ENCODE measurements at regions not wholly inside any gene's neighbourhood (a gene's known extent, or its start where the extent isn't known, plus 50 kb on each side); places are given as distances from the start of the nearest gene placed in this dataset.
A peak's percentile ranks its signal among the peaks of the same experiment; 100 is the strongest.

DNA sequence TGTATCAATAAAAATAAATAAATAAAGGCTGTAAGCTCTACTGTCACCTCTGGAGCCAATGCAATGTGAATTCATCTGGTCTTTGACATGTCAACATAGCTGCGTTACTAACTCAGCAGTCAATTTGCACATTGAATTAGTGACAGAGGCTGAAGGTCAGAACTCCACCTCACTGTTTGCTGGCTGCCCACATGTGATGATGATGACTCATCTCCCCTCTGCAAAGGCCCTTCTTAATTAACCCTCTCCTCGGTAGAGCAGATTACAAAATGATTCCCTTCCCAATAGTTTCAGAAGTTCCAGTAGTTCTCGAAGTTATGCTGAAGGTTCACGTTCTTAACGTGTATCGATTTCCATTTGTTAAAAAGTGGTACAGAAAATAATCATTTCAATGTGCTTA, 1626.0 kb upstream of the TENM3 start:
- no peak overlapping the region for H3K9ac ChIP-seq (ENCODE audit: insufficient read length)
- DNase-seq (ENCODE audit: low read depth, low spot score), result no peak
- no peaks in the 10 kb centered on the region for H3K36me3 ChIP-seq (ENCODE audit: insufficient read depth, low read length)
- TF ChIP-seq FOXP2 (optimal IDR thresholded peaks at IDR 0.05; ENCODE audit: control extremely low read depth, extremely low read length, insufficient read depth), result no peak
- TF ChIP-seq EZH2 (IDR thresholded peaks at IDR 0.05), result no peak
- no peak for TF ChIP-seq POLR2AphosphoS5 (IDR thresholded peaks at IDR 0.05; ENCODE audit: borderline replicate concordance, low read depth, low read length)
- no peak overlapping the region for H3K4me3 ChIP-seq
- H3K27ac ChIP-seq, result no peak overlapping the region
- H3K9me3 ChIP-seq (ENCODE audit: low read depth, low read length), result no peaks in the 10 kb centered on the region

DNA sequence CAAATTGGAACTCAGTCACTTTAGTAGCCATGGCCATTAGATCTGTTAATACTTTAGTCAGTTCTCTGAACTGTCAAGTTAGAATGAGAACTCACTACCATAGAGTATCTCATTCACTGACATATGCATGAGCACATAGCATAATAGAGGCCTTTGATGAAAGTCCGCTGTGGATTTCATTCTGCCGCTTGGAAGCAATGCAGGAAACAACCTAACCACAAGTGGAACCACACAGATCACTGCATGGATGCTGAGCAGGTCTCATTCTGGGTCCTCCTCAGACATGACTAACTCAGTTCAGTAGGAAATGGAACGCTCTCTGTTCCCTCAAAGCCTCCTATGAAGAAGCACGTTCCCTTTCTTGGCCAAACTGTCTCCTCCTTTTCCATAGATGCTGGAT, 1624.8 kb upstream of the TENM3 start:
- no peak overlapping the region for H3K4me3 ChIP-seq
- no peak overlapping the region for H3K27ac ChIP-seq
- no peak overlapping the region for H3K9ac ChIP-seq (ENCODE audit: insufficient read length)
- H3K36me3 ChIP-seq (ENCODE audit: insufficient read depth, low read length), result no peaks in the 10 kb centered on the region
- no peak for DNase-seq (ENCODE audit: low read depth, low spot score)
- no peak for TF ChIP-seq POLR2AphosphoS5 (IDR thresholded peaks at IDR 0.05; ENCODE audit: borderline replicate concordance, low read depth, low read length)
- TF ChIP-seq EZH2 (IDR thresholded peaks at IDR 0.05), result no peak
- TF ChIP-seq FOXP2 (optimal IDR thresholded peaks at IDR 0.05; ENCODE audit: control extremely low read depth, extremely low read length, insufficient read depth), result no peak
- H3K9me3 ChIP-seq (ENCODE audit: low read depth, low read length), result no peaks in the 10 kb centered on the region

DNA sequence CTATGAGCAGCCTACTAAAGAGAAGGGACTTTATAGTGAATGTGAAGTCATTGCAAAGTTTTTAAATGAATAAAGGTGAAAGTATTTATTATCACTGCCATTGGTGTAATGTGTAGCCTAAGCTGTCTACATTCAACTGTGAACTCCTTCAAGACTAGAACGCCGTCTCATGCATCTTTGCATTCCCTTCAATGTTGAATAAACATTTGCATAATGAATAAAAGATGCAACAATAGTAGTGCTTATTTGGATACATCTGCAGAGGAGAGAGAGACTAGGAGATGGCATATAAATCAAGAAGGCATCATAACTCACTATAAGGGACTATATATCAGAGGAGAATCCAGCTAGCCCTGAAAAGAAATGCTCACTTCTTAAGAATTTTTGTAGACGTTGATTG, 1623.8 kb upstream of the TENM3 start:
- TF ChIP-seq POLR2AphosphoS5 (IDR thresholded peaks at IDR 0.05; ENCODE audit: borderline replicate concordance, low read depth, low read length) (no peak), EZH2 (IDR thresholded peaks at IDR 0.05) (no peak), FOXP2 (optimal IDR thresholded peaks at IDR 0.05; ENCODE audit: control extremely low read depth, extremely low read length, insufficient read depth) (no peak)
- H3K36me3 ChIP-seq (ENCODE audit: insufficient read depth, low read length), result no peaks in the 10 kb centered on the region
- no peak overlapping the region for H3K4me3 ChIP-seq
- no peak overlapping the region for H3K27ac ChIP-seq
- no peak overlapping the region for H3K9ac ChIP-seq (ENCODE audit: insufficient read length)
- H3K9me3 ChIP-seq (ENCODE audit: low read depth, low read length), result no peaks in the 10 kb centered on the region
- no peak for DNase-seq (ENCODE audit: low read depth, low spot score)

DNA sequence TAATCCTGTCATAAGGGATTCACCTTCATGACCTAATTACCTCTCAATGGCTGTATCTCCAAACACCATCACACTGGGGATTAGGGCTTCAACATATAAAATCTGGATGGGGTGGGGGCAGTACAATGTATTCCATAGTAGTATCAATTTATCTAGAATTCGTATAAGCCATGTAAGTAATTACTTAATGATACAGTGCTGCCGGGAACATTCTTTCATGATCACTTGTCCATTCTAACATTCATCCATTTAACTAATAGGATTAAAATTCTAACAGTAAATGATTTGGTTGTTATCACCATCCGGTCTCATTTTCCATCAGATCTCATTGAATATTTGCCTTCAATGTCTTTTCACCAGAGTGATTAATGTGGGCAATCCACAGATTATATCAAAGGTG, 1620.9 kb upstream of the TENM3 start:
- H3K9ac ChIP-seq (ENCODE audit: insufficient read length), result no peak overlapping the region
- TF ChIP-seq EZH2 (IDR thresholded peaks at IDR 0.05) (no peak), FOXP2 (optimal IDR thresholded peaks at IDR 0.05; ENCODE audit: control extremely low read depth, extremely low read length, insufficient read depth) (no peak), POLR2AphosphoS5 (IDR thresholded peaks at IDR 0.05; ENCODE audit: borderline replicate concordance, low read depth, low read length) (no peak)
- no peaks in the 10 kb centered on the region for H3K9me3 ChIP-seq (ENCODE audit: low read depth, low read length)
- H3K27ac ChIP-seq, result no peak overlapping the region
- DNase-seq (ENCODE audit: low read depth, low spot score), result no peak
- H3K4me3 ChIP-seq, result no peak overlapping the region
- H3K36me3 ChIP-seq (ENCODE audit: insufficient read depth, low read length), result no peaks in the 10 kb centered on the region

DNA sequence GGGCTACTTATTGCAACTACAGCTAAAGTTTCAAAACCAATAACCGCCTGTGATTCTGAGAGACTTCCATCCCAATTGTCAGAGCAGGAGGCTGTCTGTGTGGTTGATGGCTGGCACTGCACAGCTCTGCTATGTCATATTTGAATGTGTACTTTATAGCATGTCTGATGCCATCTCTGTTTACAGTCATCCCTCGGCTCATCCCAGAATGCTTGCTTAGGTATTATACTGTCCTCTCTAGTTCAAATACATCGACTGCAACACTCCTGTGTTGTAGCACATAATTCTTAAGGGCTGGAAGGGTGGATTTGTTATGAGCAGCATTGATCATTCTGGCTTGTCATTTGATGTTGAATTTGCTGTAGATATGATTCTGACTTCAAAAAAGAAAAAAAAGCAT, 1617.5 kb upstream of the TENM3 start:
- Histone ChIP-seq H3K9ac (ENCODE audit: insufficient read length) (no peak overlapping the region), H3K4me3 (no peak overlapping the region), H3K36me3 (ENCODE audit: insufficient read depth, low read length) (no peaks in the 10 kb centered on the region), H3K9me3 (ENCODE audit: low read depth, low read length) (no peaks in the 10 kb centered on the region), H3K27ac (no peak overlapping the region)
- no peak for DNase-seq (ENCODE audit: low read depth, low spot score)
- no peak for TF ChIP-seq POLR2AphosphoS5 (IDR thresholded peaks at IDR 0.05; ENCODE audit: borderline replicate concordance, low read depth, low read length)
- TF ChIP-seq EZH2 (IDR thresholded peaks at IDR 0.05), result no peak
- TF ChIP-seq FOXP2 (optimal IDR thresholded peaks at IDR 0.05; ENCODE audit: control extremely low read depth, extremely low read length, insufficient read depth), result no peak

DNA sequence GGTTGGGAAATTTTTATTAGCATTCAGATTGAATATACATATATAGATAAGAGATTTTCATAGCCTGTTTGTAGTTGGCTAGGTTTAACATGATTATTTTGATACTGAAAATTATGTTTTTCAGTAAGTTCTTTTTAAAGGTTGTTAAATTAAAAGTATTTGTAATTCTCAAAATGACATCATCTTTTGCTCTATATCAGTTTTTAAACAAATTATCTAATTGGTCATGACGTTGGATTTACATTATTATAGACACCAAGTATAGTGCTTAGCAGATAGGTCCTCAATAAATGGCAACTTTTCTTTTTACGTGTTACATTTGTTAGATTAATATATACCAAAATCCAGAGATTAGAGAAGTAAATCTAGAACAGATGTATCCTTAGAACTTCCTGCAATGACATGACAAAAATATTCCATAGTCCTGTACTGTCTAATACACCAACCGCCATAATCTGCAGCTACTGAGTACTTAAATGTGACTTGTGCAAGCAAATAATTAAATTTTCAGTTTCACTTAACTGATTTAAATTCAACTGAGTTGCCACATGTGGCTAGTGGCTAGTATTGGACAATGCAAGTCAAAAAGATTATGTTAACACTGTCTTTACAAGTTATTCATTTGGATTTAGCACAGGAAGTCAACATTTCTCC, 1613.1 kb upstream of the TENM3 start:
- peak overlapping the region; percentile 90 for H3K27ac ChIP-seq
- TF ChIP-seq POLR2AphosphoS5 (IDR thresholded peaks at IDR 0.05; ENCODE audit: borderline replicate concordance, low read depth, low read length) (no peak), FOXP2 (optimal IDR thresholded peaks at IDR 0.05; ENCODE audit: control extremely low read depth, extremely low read length, insufficient read depth) (no peak), EZH2 (IDR thresholded peaks at IDR 0.05) (no peak)

DNA sequence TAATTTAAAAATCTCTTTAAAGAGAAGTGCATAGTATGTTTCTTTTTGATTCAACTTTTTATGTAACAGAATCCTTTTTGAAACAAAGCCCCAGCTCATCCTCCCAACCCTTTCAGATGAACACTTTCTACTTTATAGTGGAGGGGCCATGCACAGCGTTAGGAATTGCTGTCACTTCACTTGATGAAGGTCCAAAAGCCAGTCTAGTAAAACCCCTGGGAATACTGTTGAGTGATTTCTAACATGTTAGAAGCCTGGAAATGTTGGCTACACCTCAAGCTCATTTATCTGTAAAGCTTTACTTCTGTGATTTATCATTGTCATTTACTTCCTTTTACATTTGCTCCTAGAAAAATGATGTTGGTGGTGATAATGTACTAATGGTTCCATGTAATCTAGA, 1608.9 kb upstream of the TENM3 start:
- H3K9me3 ChIP-seq (ENCODE audit: low read depth, low read length), result no peaks in the 10 kb centered on the region
- H3K27ac ChIP-seq, result no peak overlapping the region
- no peaks in the 10 kb centered on the region for H3K36me3 ChIP-seq (ENCODE audit: insufficient read depth, low read length)
- no peak for DNase-seq (ENCODE audit: low read depth, low spot score)
- no peak for TF ChIP-seq POLR2AphosphoS5 (IDR thresholded peaks at IDR 0.05; ENCODE audit: borderline replicate concordance, low read depth, low read length)
- no peak for TF ChIP-seq EZH2 (IDR thresholded peaks at IDR 0.05)
- no peak for TF ChIP-seq FOXP2 (optimal IDR thresholded peaks at IDR 0.05; ENCODE audit: control extremely low read depth, extremely low read length, insufficient read depth)
- no peak overlapping the region for H3K9ac ChIP-seq (ENCODE audit: insufficient read length)
- H3K4me3 ChIP-seq, result no peak overlapping the region

More for the DNA sequence above, 1613.1 kb upstream of the TENM3 start:
- Histone ChIP-seq H3K9me3 (ENCODE audit: low read depth, low read length) (no peaks in the 10 kb centered on the region), H3K36me3 (ENCODE audit: insufficient read depth, low read length) (no peaks in the 10 kb centered on the region), H3K4me3 (peak overlapping the region; percentile 41), H3K9ac (ENCODE audit: insufficient read length) (no peak overlapping the region)
- no peak for DNase-seq (ENCODE audit: low read depth, low spot score)

DNA sequence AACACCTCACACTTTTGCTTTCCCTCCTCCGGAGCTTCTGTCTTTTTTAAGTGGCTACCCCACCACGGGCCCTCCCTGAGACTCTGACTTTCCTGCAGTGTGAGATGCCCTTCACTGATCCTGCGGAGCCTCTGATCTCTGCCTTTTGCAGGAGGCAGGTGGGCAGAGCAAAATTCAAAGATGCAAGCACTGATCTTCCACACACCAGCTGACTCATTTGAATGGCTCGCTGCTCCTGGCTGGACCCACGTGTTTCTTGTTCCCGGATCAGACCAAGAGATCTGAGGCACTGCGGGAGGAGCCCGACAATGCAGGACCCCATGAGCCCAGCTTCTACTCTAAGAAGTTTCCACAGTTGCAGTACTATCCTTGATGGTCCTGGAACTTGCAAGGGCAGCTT, 1607.9 kb upstream of the TENM3 start:
- no peak for TF ChIP-seq EZH2 (IDR thresholded peaks at IDR 0.05)
- TF ChIP-seq FOXP2 (optimal IDR thresholded peaks at IDR 0.05; ENCODE audit: control extremely low read depth, extremely low read length, insufficient read depth), result no peak
- TF ChIP-seq POLR2AphosphoS5 (IDR thresholded peaks at IDR 0.05; ENCODE audit: borderline replicate concordance, low read depth, low read length), result no peak
- DNase-seq (ENCODE audit: low read depth, low spot score), result no peak
- no peak overlapping the region for H3K9ac ChIP-seq (ENCODE audit: insufficient read length)
- no peak overlapping the region for H3K4me3 ChIP-seq
- H3K27ac ChIP-seq, result no peak overlapping the region
- H3K9me3 ChIP-seq (ENCODE audit: low read depth, low read length), result no peaks in the 10 kb centered on the region
- no peaks in the 10 kb centered on the region for H3K36me3 ChIP-seq (ENCODE audit: insufficient read depth, low read length)
